ENCODE measurements at regions not wholly inside any gene's neighbourhood (a gene's known extent, or its start where the extent isn't known, plus 50 kb on each side); places are given as distances from the start of the nearest gene placed in this dataset.
A peak's percentile ranks its signal among the peaks of the same experiment; 100 is the strongest.

GRCh38 chr9:130755377-130756007 lies 61.9 kb downstream of the EXOSC2 start:
- DNase-seq = no peak
- ATAC-seq = no peak
- intact Hi-C loops (cut with DNase I, micrococcal nuclease) = no loop called here

- ATAC-seq (no peak), DNase-seq (no peak)
- intact Hi-C loops (cut with DNase I, micrococcal nuclease) = no loop called here
Measured at GRCh38 chr9:130756037-130756436, 62.5 kb downstream of the EXOSC2 start.

DNA sequence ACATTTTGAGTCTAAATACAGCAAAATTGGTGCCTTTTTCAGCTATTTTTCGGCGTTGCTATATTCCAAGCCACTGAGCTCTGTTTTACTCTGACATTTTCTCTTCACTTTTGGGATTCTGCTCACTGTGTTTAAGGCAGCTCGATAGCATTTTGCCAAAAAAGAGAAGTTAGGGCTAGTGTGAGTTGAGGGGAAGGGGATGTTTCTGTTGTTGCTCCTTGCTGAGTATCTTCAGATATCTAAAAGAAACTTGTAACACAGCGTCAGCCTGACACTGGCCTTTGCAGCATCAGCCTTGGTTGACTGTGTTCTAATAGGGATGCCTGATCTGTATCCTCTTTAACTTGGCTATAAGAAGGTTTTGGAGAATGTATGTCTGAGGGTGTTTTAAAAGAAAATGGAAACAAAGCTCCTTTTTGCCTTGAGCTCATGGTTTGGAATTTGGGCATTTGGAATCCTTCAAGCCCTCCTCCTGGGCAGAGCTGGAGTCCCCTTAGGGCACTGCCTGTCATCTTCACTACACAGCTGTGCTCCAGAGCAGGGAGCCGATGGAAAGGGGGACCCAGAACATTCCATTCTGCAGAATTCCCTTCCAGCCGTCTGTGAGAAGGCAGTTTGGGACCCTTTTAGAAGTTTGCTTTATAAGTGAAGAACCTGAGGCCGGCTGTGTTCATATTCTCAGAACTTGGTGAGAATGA lies 63.0 kb downstream of the EXOSC2 start:
- ATAC-seq (no peak), DNase-seq (no peak)
- intact Hi-C loops (cut with DNase I, micrococcal nuclease) = no loop called here

DNA sequence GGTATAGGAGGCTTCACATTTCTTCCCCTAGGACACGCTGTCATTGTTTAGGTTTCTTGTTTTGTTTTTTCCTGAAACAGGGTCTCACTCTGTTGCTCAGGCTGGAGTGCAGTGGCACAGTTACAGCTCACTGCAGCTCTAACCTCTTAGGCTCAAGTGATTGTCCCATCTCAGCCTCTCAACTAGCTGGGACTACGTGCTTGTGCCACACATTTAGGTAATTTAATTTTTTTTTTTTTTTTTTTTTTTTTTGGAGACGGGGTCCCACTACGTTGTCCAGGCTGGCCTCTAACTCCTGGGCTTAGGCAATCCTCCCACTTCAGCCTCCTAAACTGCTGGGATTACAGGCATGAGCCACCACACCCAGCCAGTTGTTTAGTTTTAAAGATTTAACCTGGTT lies 66.2 kb downstream of the EXOSC2 start:
- no peak for ATAC-seq
- no peak for DNase-seq
- intact Hi-C loops (cut with DNase I, micrococcal nuclease) = no loop called here

- DNase-seq (no peak), ATAC-seq (no peak)
- intact Hi-C loops (cut with DNase I, micrococcal nuclease) = no loop called here
Measured at GRCh38 chr9:130763331-130764171, 70.0 kb downstream of the EXOSC2 start.

GRCh38 chr9:130765137-130766020 lies 69.7 kb upstream of the ABL1 start:
- ATAC-seq (no peak), DNase-seq (no peak)
- intact Hi-C loops (cut with DNase I, micrococcal nuclease) = no loop called here

- ATAC-seq = peak; percentile 45
- intact Hi-C loops (cut with DNase I, micrococcal nuclease) = no loop called here
- DNase-seq = peak; percentile 51 to 65
Measured at GRCh38 chr9:130766021-130766926, 68.8 kb upstream of the ABL1 start.

DNA sequence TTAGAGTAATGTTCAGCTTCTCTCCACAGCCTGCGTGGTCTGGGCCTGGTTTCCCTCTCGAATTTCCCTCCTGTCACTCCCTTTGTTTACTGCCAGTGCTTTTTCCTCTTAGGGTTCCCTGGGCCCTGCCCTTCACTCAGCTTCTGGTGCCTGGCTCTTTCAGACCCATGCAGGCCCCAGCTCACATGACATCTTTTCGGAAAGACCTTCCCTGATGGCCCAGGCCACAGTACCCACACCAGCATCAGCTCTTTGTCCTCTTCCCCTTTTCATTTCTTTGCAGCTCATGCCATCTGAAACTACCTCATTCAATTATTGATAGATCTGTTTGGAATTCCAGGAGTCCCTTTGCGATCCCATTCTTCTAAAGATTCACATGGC lies 68.1 kb upstream of the ABL1 start:
- intact Hi-C loops (cut with DNase I, micrococcal nuclease) = no loop called here
- DNase-seq (peak in 1 of 2 donors; percentile 51), ATAC-seq (peak; percentile 38)

- DNase-seq (peak; percentile 64 to 78), ATAC-seq (peak; percentile 66)
- intact Hi-C loops (cut with DNase I, micrococcal nuclease) = no loop called here
Measured at GRCh38 chr9:130768265-130768664, 66.8 kb upstream of the ABL1 start.

- ATAC-seq (peak; percentile 72), DNase-seq (no peak)
- intact Hi-C loops (cut with DNase I, micrococcal nuclease) = no loop called here
Measured at GRCh38 chr9:130768891-130769403, 66.1 kb upstream of the ABL1 start.

DNA sequence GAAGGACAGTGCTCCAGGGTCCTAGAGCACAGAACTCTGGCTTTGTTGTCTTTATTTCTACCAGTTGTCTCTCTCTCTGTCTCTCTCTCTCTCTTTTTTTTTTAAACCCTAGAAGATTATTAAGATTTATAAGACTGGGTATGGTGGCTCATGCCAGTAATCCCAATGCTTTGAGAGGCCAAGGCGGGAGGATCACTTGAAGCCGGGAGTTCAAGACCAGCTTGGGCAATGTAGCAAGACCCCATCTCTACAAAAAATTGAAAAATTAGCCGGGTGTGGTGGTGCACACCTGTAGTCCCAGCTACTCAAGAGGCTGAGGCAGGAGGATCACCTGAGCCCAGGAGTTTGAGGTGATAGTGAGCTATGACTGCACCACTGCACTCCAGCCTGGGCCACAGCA lies 65.0 kb upstream of the ABL1 start:
- intact Hi-C loops (cut with DNase I, micrococcal nuclease) = loop anchor here in 1 of 2 donors (5.0 to 10.0 kb wide), 2 partner anchors 55 to 92 kb away; no protein-coding TSS in a partner anchor
- ATAC-seq (no peak), DNase-seq (no peak)

DNA sequence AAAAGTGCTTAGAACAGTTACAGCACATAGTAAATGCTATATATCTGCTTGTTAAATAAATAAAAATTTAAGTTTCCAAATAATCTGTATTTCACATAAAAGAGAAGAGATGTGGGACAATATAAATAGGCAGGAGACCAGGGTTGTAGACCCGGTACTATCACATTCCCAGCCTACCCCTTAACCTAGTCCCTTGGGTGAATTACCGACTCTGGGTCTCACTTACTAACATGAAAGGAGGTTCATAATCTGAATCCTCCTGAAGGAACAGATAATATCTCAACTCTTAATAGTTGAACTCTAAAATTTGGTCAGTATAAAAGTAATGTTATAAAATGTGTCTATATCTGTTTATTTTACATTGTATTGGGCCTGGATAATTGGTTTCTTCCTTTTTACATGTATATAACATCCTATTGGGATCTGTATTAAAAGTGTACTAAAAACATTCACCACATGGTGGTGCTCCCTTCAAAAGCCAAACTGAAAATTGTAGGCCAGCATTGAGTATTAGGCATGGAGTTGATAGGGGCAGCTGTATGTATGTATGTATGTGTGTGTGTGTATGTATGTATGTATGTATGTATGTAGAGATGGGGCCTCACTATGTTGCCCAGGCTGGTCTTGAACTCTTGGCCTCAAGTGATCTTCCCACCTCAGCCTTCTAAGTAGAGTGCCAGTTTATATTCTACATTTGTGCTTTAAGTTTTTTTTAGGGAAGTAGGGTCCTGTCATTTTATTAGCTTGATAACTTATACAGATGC lies 64.2 kb upstream of the ABL1 start:
- peak; percentile 31 for ATAC-seq
- intact Hi-C loops (cut with DNase I, micrococcal nuclease) = loop anchor here in 1 of 2 donors (5.0 to 10.0 kb wide), 2 partner anchors 56 to 91 kb away; no protein-coding TSS in a partner anchor
- no peak for DNase-seq

- intact Hi-C loops (cut with DNase I, micrococcal nuclease) = loop anchor here in 1 of 2 donors (5.0 to 10.0 kb wide), 2 partner anchors 57 to 90 kb away; no protein-coding TSS in a partner anchor
- no peak for DNase-seq
- ATAC-seq = no peak
Measured at GRCh38 chr9:130772185-130772584, 62.9 kb upstream of the ABL1 start.

DNA sequence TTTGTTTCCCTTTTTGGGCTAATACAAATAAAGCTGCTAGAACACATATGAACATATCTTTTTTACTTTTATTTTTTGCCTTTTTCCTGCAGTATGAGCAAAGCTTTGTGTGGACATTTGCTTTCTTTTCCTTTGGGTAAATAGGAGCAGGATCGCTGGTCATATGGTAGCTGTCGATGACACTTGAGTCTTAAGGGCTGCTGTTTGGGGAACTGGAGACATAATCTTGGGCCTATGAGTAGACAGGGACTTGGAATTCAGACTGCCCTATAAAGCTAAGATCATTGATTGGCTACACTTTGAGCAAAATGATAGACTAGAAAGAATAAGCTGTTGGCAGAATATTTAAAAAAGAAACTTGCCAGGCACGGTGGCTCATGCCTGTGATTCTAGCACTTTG lies 60.9 kb upstream of the ABL1 start:
- DNase-seq (no peak), ATAC-seq (no peak)
- intact Hi-C loops (cut with DNase I, micrococcal nuclease) = loop anchor here in 1 of 2 donors (5.0 to 10.0 kb wide), 2 partner anchors 59 to 88 kb away; no protein-coding TSS in a partner anchor

DNA sequence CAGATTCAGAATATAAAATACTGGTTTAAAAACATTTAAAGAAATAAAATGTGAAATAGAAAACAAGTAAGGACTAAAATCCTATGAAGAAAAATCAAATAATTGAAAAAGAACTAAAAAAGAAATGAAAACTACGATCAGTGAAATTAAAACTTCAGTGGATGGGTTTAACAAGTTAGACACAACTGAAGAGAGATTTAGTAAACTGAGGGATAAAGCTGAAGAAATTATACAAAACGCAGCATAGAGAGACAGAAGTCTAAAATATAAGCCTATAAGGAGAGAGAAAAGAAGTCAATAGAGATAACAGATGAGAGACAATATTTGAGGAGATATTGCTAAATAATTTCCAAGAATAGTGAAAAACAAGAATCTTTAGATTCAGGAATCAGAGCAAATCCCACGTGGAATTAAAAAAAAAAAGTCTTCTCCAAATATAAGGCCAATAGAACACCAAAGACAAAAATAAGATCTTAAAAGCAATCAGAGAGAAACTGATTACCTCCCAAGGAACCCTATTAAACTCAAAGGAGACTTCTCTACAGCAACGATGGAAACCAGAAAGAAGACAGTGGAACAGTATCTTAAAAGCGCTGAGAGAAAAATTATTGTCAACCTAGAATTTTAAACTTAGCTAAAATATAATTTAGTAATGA lies 59.6 kb upstream of the ABL1 start:
- intact Hi-C loops (cut with DNase I, micrococcal nuclease) = loop anchor here in 1 of 2 donors (10.0 kb wide), 1 partner anchor 61 kb away; no protein-coding TSS in a partner anchor
- DNase-seq (no peak), ATAC-seq (no peak)

All from left colon (tissue), 2 donors.